Esophagus muscularis mucosa (tissue), 2 donors: ENCODE measurements at regions not wholly inside any gene's neighbourhood (a gene's known extent, or its start where the extent isn't known, plus 50 kb on each side); places are given as distances from the start of the nearest gene placed in this dataset.

Source experiments
- EP300 ChIP-seq: sonication (generic); formaldehyde crosslinking; IDR thresholded peaks from one replicate; pipeline ENCODE4 v1.6.1; 2017; ENCODE audit warnings: antibody characterized with exemption
- POLR2A ChIP-seq: fragments of 450-650 bp; IDR thresholded peaks from one replicate; pipeline ENCODE4 v1.6.1; 2017; ENCODE audit warnings: antibody characterized with exemption, moderate library complexity, mild to moderate bottlenecking, low read depth

- TF ChIP-seq EP300 (no peak), POLR2A (no peak)
Measured at GRCh38 chr1:214980921-214981320, 101.6 kb upstream of the KCNK2 start.
